ENCODE measurements at regions not wholly inside any gene's neighbourhood (a gene's known extent, or its start where the extent isn't known, plus 50 kb on each side); places are given as distances from the start of the nearest gene placed in this dataset.

- no peak for TF ChIP-seq POLR2A (IDR thresholded peaks at IDR 0.05)
- TF ChIP-seq CTCF (IDR thresholded peaks at IDR 0.05) = no peak
Measured at GRCh38 chr7:68107261-68107660, 1110.6 kb downstream of the TYW1 start.
